ENCODE measurements at regions not wholly inside any gene's neighbourhood (a gene's known extent, or its start where the extent isn't known, plus 50 kb on each side); places are given as distances from the start of the nearest gene placed in this dataset.
A peak's percentile ranks its signal among the peaks of the same experiment; 100 is the strongest.
"Not testable (repeated sequence)": the region's sequence is repeated elsewhere in the genome, so short reads cannot be mapped to it uniquely, and the experiment has no call there.

DNA sequence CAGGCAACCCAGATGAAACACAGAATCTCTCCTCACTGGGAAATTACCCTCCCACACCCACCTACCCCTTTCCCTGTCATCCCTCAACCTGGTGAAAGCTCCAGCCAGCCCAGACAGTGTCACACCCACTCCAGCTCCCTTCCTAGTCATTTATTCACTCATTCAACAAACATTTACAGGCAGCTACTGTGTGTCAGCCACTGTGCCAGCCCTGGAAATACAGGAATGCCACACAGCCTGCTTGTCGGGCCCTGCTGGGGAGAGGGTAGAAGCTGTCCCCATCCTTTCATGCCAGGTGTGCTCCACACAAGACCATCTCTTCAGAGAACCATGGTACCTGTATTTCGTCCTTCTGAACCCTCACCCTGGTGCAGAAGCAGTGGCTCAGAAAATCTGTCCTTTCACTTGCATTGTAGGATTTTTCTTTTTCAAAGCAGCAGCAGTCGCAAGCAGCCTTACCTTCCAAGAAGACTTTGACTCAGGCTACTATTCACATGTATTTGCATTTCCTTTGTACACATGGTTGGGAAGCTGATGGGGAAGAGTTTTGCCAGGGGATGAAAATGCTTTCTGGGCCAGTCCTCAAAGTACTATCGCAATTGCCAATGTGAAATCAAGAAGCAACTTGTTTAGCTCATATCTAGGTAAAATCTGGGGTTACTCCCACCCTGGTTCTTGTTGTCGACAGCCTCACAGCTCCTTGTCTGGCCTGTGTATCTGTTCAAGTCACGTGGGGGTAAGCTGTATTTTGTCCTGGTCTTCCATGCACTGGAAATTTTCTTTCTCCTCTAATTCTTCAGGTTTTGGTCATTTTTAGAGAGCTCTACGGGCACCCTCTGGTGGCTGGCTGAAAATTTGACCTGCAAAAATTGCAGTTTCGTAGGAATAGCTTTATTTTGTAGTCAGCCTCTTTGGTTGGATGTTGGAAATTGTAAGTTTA, 147.4 kb upstream of the EGLN3 start:
- peak; percentile 87 for FAIRE-seq
- TF ChIP-seq POLR2A (IDR thresholded peaks at IDR 0.05; ENCODE audit: low read depth, low read length) (no peak), POLR2AphosphoS5 (IDR thresholded peaks at IDR 0.05; ENCODE audit: low read depth, low read length) (no peak), TAF1 (IDR thresholded peaks at IDR 0.05; ENCODE audit: borderline replicate concordance, low read depth, low read length) (no peak)
- no peak for DNase-seq (ENCODE audit: insufficient read length)

DNA sequence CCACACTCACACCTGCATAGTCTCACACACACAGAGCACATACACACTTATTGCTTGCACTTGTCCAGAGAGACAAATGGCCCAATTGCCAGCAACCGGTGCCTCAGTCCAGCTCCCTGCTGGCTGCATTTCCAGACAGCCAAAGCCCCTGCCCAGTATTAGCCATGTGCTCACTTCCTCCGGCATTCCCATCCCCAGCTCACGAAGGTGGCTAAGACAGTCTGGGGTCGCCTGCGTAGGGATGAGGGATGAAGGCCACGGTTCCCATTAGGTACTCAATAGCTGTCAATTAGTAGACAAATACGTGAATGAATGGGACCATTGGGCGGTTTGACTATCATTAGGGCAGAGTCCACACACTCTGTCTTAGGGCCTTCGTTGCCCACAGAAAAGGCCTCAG, 146.8 kb upstream of the EGLN3 start:
- FAIRE-seq, result no peak
- no peak for DNase-seq (ENCODE audit: insufficient read length)
- TF ChIP-seq POLR2A (IDR thresholded peaks at IDR 0.05; ENCODE audit: low read depth, low read length), result no peak
- TF ChIP-seq POLR2AphosphoS5 (IDR thresholded peaks at IDR 0.05; ENCODE audit: low read depth, low read length), result no peak
- no peak for TF ChIP-seq TAF1 (IDR thresholded peaks at IDR 0.05; ENCODE audit: borderline replicate concordance, low read depth, low read length)

DNA sequence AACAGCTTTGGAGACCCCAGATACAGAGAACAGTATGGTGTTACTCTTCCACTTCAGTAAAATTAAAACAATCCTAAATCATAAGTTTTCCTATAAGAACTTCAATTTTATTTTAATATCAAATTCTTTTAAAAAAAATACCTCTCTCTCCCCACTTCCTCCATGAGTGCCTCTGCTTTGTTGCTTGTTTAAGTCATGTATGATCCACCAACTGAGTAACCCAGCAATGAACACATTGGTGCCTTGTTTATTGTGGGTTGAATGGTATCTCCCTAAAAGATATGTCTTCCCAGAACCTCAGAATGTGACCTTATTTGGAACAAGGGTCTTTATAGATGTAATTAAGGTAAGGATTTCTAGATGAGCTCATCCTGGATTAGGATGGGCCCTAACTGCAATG, 143.5 kb upstream of the EGLN3 start:
- DNase-seq (ENCODE audit: insufficient read length) (no peak), FAIRE-seq (no peak)
- no peak for TF ChIP-seq POLR2AphosphoS5 (IDR thresholded peaks at IDR 0.05; ENCODE audit: low read depth, low read length)

DNA sequence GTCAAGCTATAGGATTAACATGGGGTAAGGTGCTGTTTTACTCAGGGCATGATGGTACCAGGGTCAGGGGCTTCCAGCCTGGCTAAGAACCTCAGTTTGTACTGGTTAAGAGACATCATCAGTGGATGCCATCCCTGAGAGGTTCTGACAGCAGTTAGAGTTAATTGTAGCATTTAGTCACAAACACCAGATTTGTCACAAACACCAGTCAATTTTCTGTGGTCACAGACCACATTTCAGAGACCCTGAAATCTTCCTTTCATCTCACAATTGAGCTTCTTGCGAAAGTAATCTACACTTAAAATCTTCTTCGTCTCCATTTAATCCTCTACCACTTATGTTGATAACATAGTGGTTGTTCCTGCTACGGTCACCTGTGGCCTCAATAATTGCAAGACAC, 143.0 kb upstream of the EGLN3 start:
- TF ChIP-seq TAF1 (IDR thresholded peaks at IDR 0.05; ENCODE audit: borderline replicate concordance, low read depth, low read length) (no peak), POLR2AphosphoS5 (IDR thresholded peaks at IDR 0.05; ENCODE audit: low read depth, low read length) (no peak), POLR2A (IDR thresholded peaks at IDR 0.05; ENCODE audit: low read depth, low read length) (no peak)
- FAIRE-seq (no peak), DNase-seq (ENCODE audit: insufficient read length) (no peak)

DNA sequence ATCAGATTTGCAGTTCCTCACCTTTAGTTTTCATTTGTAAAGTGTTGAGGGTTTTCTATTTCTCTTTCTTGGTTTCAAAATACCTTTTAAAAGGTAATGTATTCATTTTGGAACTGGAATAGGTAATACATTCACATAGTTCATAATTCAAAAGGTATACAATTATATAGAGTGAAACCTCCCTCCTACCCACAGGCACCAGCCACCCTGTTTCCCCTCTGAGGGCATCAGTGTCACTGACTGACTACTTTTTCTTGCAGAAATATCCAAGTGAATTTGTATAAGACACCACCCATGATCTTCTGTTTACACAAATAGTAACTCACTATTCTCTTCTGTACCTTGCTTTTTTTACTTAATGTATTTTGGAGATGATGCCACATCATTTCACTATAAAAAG, 139.6 kb upstream of the EGLN3 start:
- TF ChIP-seq POLR2AphosphoS5 (IDR thresholded peaks at IDR 0.05; ENCODE audit: low read depth, low read length), result no peak
- no peak for TF ChIP-seq TAF1 (IDR thresholded peaks at IDR 0.05; ENCODE audit: borderline replicate concordance, low read depth, low read length)
- no peak for FAIRE-seq
- no peak for DNase-seq (ENCODE audit: insufficient read length)

DNA sequence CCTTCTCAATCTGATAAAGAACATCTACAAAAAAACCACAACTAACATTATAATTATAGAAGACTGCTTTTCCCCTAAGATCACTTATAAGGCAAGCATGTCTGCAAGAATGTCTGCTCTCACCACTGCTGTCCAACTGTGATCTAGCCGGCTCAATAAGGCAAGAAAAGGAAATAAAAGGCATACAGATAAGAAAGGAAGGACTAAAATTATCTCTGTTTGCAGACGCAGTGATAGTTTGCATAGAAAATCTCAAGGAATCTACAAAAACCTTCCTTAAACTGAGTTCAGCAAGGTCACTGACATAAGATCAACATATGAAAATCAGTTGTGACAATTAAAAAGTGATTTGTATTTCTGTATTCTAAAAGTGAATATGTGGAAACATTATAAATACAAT, 138.0 kb upstream of the EGLN3 start:
- no peak for TF ChIP-seq POLR2A (IDR thresholded peaks at IDR 0.05; ENCODE audit: low read depth, low read length)
- no peak for TF ChIP-seq TAF1 (IDR thresholded peaks at IDR 0.05; ENCODE audit: borderline replicate concordance, low read depth, low read length)
- TF ChIP-seq POLR2AphosphoS5 (IDR thresholded peaks at IDR 0.05; ENCODE audit: low read depth, low read length), result no peak
- DNase-seq (ENCODE audit: insufficient read length) (no peak), FAIRE-seq (no peak)

DNA sequence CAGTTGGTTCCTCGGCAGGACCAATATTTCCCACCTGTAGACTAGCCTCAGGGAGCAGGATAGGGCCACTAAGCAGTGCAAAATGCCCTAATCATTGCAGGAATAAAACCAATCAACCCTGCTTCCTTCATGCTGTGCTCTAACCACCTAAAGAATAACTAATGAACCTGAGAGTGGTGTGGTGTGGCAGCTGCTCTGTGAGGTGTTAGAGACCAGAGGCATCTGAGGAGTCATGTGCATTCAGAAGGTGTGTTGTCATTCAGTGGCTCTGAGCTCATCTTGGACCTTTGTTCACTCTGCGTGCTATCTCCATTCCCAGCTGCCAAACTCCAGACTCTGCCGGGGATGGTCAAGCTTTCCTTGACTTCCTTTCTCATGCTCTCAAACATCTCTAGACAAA, 136.7 kb upstream of the EGLN3 start:
- peak; percentile 80 for FAIRE-seq
- TF ChIP-seq TAF1 (IDR thresholded peaks at IDR 0.05; ENCODE audit: borderline replicate concordance, low read depth, low read length) (no peak), POLR2A (IDR thresholded peaks at IDR 0.05; ENCODE audit: low read depth, low read length) (no peak), POLR2AphosphoS5 (IDR thresholded peaks at IDR 0.05; ENCODE audit: low read depth, low read length) (no peak)
- DNase-seq (ENCODE audit: insufficient read length), result no peak

DNA sequence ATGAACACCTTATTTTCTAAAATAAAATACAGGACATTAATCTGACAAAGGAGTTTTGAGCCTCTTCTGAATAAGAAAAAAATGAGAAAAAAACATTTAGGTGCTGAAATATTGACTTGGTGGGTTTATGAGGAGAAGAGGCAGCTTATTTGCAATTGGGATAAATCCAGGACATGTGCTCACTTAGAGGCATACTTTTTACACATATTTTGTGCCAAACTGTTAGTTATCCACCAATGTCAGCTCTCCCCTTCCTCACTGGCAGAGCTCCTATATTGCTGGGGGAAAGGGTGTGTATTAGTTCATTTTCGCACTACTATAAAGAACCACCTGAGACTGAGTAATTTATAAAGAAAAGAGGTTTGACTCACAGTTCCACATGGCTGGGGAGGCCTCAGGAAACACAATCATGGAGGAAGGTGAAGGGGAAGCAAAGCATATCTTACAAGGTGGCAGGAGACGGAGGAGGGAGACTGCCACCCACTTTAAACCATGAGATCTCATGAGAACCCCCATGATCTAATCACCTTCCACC, 135.4 kb upstream of the EGLN3 start:
- DNase-seq (ENCODE audit: insufficient read length), result no peak
- FAIRE-seq, result no peak
- no peak for TF ChIP-seq POLR2AphosphoS5 (IDR thresholded peaks at IDR 0.05; ENCODE audit: low read depth, low read length)
- TF ChIP-seq POLR2A (IDR thresholded peaks at IDR 0.05; ENCODE audit: low read depth, low read length), result no peak
- TF ChIP-seq TAF1 (IDR thresholded peaks at IDR 0.05; ENCODE audit: borderline replicate concordance, low read depth, low read length), result no peak

DNA sequence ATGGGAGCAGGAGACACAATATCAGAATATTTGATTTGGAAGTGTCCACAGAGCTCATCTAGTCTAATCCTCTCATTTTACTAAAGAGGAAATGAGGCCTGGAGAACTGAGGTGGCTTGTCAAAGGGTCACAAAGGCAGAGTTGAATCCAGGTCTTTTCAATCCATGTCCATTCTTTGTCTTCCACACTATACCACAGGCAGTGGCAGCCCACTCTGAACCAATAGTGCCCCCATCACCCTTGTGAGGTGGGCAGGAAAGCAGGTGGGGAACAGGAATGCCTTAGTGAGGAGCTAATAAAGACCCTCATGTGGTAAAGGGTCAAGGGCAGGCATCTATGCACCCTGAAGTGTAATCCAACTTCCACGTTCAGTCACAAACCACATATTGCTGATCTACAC, 134.8 kb upstream of the EGLN3 start:
- DNase-seq (ENCODE audit: insufficient read length) (no peak), FAIRE-seq (no peak)
- TF ChIP-seq POLR2A (IDR thresholded peaks at IDR 0.05; ENCODE audit: low read depth, low read length) (no peak), POLR2AphosphoS5 (IDR thresholded peaks at IDR 0.05; ENCODE audit: low read depth, low read length) (no peak), TAF1 (IDR thresholded peaks at IDR 0.05; ENCODE audit: borderline replicate concordance, low read depth, low read length) (no peak)

DNA sequence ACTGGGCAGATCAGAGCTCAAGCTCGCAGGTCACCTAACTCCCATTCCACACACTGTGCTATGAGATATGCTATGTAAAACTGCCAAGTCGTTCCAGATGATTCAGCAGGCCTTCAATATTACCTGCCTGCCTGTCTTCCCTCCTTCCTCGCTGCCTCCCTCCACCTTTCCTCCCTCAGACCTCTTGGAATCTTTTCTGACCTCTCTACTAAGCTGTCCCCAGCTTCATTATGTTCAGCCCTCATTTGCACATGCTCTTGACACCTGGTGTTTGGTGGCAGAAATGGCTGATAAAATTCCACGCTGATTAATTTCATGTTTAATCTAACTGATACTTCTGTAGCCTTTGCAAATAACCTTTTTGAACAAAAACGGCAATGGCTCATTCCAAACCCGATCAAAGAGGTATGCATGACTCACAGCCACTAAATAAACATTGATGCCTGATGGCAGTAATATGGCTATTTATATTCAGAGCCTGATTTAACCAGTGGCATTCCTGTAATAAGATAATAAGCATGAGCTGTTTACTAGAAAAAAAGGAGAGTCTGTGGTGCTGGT, 130.8 kb upstream of the EGLN3 start:
- DNase-seq (ENCODE audit: insufficient read length) (no peak), FAIRE-seq (no peak)
- TF ChIP-seq POLR2A (IDR thresholded peaks at IDR 0.05; ENCODE audit: low read depth, low read length) (no peak), TAF1 (IDR thresholded peaks at IDR 0.05; ENCODE audit: borderline replicate concordance, low read depth, low read length) (no peak), POLR2AphosphoS5 (IDR thresholded peaks at IDR 0.05; ENCODE audit: low read depth, low read length) (no peak)

DNA sequence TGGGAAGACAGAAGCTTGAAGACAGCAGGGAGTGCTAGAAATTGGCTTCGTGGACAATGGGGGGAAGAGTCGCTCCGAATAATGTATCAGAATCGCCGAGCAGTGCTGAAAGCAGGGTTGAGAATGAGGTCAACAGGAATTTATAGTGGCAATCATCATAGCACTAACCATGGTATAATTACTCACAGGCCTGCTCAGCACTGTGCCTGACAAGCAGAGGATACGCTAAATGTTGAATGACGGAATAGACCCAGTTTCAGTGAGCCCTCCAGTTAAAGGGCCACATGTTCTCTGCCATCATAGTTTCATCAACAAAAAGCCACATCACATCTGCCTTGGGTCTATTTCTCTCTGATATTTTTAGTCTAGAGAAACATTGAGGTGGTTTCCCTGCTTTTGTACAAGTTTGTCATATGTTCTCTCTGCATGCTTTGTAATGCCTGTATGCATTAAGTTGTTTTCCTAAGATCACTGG, 130.3 kb upstream of the EGLN3 start:
- DNase-seq (ENCODE audit: insufficient read length) (no peak), FAIRE-seq (peak; percentile 5)
- TF ChIP-seq TAF1 (IDR thresholded peaks at IDR 0.05; ENCODE audit: borderline replicate concordance, low read depth, low read length) (no peak), POLR2AphosphoS5 (IDR thresholded peaks at IDR 0.05; ENCODE audit: low read depth, low read length) (no peak), POLR2A (IDR thresholded peaks at IDR 0.05; ENCODE audit: low read depth, low read length) (no peak)

DNA sequence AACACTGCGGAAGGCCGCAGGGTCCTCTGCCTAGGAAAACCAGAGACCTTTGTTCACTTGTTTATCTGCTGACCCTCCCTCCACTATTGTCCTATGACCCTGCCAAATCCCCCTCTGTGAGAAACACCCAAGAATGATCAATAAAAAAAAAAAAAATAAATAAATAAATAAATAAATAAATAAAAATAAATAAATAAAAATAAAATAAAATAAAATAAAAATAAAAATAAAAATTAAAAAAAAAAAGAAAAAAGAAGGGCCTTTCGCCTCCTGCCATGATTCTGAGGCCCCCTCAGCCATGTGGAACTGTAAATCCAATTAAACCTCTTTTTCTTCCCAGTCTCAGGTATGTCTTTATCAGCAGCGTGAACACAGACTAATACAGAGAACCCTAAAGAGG, 128.8 kb upstream of the EGLN3 start:
- DNase-seq (ENCODE audit: insufficient read length); FAIRE-seq: not testable (repeated sequence)

Data from GM12892 (cell line).